ENCODE measurements at regions not wholly inside any gene's neighbourhood (a gene's known extent, or its start where the extent isn't known, plus 50 kb on each side); places are given as distances from the start of the nearest gene placed in this dataset.

DNA sequence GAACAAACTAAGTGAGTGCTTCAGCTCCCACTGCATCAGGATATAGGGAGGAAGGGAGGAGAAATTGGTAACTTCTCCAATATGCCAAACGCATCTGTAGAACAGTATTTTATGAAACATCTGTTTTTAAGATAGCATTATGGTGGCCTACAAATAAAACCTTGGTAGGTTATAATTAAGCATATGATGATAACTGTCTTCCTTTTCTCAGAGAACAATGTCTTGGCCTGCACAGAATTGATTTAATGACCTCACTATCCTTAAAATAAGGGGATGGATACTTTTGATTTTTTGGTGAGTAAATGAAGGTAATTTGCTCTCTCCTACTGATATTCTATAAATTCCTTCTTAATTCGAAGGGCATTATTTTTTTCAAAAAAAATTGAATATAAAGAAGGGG lies 451.5 kb upstream of the TGFBR2 start:
- H3K27ac ChIP-seq (ENCODE audit: low read depth, low read length), result no peak overlapping the region
- H2BK20ac ChIP-seq (ENCODE audit: low read length), result no peak overlapping the region
- no peaks in the 10 kb centered on the region for H3K27me3 ChIP-seq (replicated peaks in 1 of 4; ENCODE audit: control insufficient read depth in 3 of 4, extremely low read depth in 1 of 4, insufficient read depth in 3 of 4, low read length in 3 of 4)
- H3K18ac ChIP-seq (ENCODE audit: extremely low read depth, low read length), result no peak overlapping the region
- H2AFZ ChIP-seq (ENCODE audit: low read length), result no peak overlapping the region
- H3K79me2 ChIP-seq (ENCODE audit: control insufficient read depth in 1 of 2, insufficient read depth in 2 of 2, low read length in 2 of 2), result no peaks in the 10 kb centered on the region
- no peaks in the 10 kb centered on the region for H3K36me3 ChIP-seq (ENCODE audit: control insufficient read depth in 2 of 4, insufficient read depth in 4 of 4, low read length in 3 of 4)
- no peaks in the 10 kb centered on the region for H3K23me2 ChIP-seq (ENCODE audit: low read depth, low read length)
- no peak overlapping the region for H2BK15ac ChIP-seq (ENCODE audit: low read length)
- H2BK5ac ChIP-seq (ENCODE audit: low read depth, low read length), result no peak overlapping the region
- H4K20me1 ChIP-seq (replicated peaks in 1 of 2; ENCODE audit: control insufficient read depth in 1 of 2, insufficient read depth in 2 of 2, low read length in 2 of 2), result no peaks in the 10 kb centered on the region
- no peak overlapping the region for H3K14ac ChIP-seq (ENCODE audit: insufficient read length)
- H3K23ac ChIP-seq (ENCODE audit: insufficient read length), result no peak overlapping the region
- H3K56ac ChIP-seq (replicated peaks; ENCODE audit: insufficient read length, low read depth, low read length), result no peak overlapping the region
- no peak for TF ChIP-seq EGR1 (IDR thresholded peaks at IDR 0.05; ENCODE audit: borderline replicate concordance, low read depth, low read length)
- TF ChIP-seq ZNF274 (IDR thresholded peaks at IDR 0.05; ENCODE audit: borderline replicate concordance, extremely low read depth, low read length), result no peak
- TF ChIP-seq CBX8 (IDR thresholded peaks at IDR 0.05; ENCODE audit: borderline replicate concordance, low read depth, low read length), result no peak
- no peak for TF ChIP-seq TAF1 (IDR thresholded peaks at IDR 0.05; ENCODE audit: low read depth, low read length)
- TF ChIP-seq POU5F1 (IDR thresholded peaks at IDR 0.05; ENCODE audit: low read depth, low read length), result no peak
- no peak for TF ChIP-seq TAF7 (optimal IDR thresholded peaks at IDR 0.05; ENCODE audit: borderline replicate concordance, low read depth, low read length)
- no peaks in the 10 kb centered on the region for H3K4me1 ChIP-seq (replicated peaks in 1 of 4; ENCODE audit: control insufficient read depth in 3 of 4, insufficient read depth in 4 of 4, low read length in 3 of 4)
- no peak overlapping the region for H4K5ac ChIP-seq (ENCODE audit: insufficient read length, low read depth, low read length)
- WGBS, 2 experiments (ENCODE audit: extremely low coverage in 1 of 2, insufficient coverage in 1 of 2, insufficient read length in 1 of 2, insufficient replicate concordance in 2 of 2, low coverage in 1 of 2, low lambda C conversion rate in 2 of 2, missing lambda C conversion rate in 1 of 2), result 97% methylated on average over 2 of the region's 2 CpGs; no CpG with 5 or more reads in 1 of the 2 experiments
- H4K8ac ChIP-seq (ENCODE audit: extremely low read depth, insufficient read depth, low read length), result no peak overlapping the region
- DNase-seq (ENCODE audit: low read depth in 1 of 2, low spot score in 2 of 2) (no peak), FAIRE-seq (no peak)
- no peak overlapping the region for H3K4ac ChIP-seq (replicated peaks; ENCODE audit: insufficient read length, low read depth, low read length)
- no peak overlapping the region for H4K91ac ChIP-seq (replicated peaks; ENCODE audit: insufficient read length, low read length)
- no peak overlapping the region for H3K4me2 ChIP-seq (ENCODE audit: insufficient read depth in 1 of 2, low read depth in 2 of 2, low read length in 2 of 2)
- no peak overlapping the region for H2BK120ac ChIP-seq (replicated peaks; ENCODE audit: low read depth, low read length)
- no peaks in the 10 kb centered on the region for H3K79me1 ChIP-seq (ENCODE audit: low read depth, low read length)
- no peaks in the 10 kb centered on the region for H3K9me3 ChIP-seq (ENCODE audit: insufficient read depth in 2 of 2, low read depth in 1 of 2, low read length in 1 of 2)
- no peak overlapping the region for H2BK12ac ChIP-seq (ENCODE audit: low read depth, low read length)
- no peak overlapping the region for H2AK5ac ChIP-seq (ENCODE audit: low read depth, low read length)
- no peak overlapping the region for H3K9ac ChIP-seq (replicated peaks in 1 of 4; ENCODE audit: extremely low read depth in 1 of 4, low read depth in 3 of 4, low read length in 3 of 4)
- ChIA-PET POLR2A (ENCODE audit: partially characterized antibody) (no interaction called here), CTCF (ENCODE audit: partially characterized antibody) (interaction anchor here (1.2 to 1.8 kb wide), 2 partner anchors 44 to 78 kb away, joined by 3 to 6 read pairs; no protein-coding TSS in a partner anchor)
- no peak overlapping the region for H3K4me3 ChIP-seq (ENCODE audit: extremely low read depth in 1 of 4, insufficient read depth in 2 of 4, low read depth in 3 of 4, low read length in 4 of 4)
